ENCODE measurements at regions not wholly inside any gene's neighbourhood (a gene's known extent, or its start where the extent isn't known, plus 50 kb on each side); places are given as distances from the start of the nearest gene placed in this dataset.

DNA sequence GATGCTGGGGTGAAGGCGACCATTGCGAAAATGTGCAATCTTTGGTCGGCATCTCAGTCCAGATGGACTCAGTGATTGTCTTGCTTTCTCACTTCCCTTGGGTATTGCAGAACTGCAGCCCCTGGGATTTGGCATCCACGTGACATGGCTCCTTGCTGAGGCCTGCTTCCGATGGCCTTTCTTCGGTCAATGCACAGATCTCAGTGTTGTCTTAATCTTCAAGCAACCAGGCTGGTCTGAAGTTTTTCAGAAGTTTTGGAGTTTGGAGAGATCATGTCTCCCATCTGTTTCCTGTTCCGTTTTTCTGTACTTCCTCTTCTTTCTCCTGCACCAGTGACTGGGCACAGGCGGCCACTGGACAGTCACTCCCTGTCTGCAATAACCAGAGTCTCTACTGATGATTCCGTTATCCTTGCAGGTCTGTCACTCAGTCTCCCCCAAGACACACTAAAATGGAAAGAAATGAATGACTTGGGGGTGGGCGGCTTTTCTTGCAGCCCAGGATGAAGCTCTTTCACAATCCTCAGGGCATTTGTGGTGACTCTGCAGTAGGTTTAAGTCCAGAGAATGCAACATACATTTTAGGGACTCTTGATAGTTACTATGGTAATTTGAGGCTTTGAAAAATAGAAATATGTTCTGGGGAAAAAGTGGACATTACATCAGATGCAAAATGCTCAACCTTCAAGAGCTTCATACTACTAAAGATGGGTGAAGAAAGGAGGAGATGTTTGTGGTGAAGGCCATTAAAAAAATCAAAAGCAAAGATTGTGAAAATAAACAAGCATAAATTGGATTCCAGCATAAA, 106.3 kb upstream of the ZFHX3 start:
- TF ChIP-seq, protein P1, sequence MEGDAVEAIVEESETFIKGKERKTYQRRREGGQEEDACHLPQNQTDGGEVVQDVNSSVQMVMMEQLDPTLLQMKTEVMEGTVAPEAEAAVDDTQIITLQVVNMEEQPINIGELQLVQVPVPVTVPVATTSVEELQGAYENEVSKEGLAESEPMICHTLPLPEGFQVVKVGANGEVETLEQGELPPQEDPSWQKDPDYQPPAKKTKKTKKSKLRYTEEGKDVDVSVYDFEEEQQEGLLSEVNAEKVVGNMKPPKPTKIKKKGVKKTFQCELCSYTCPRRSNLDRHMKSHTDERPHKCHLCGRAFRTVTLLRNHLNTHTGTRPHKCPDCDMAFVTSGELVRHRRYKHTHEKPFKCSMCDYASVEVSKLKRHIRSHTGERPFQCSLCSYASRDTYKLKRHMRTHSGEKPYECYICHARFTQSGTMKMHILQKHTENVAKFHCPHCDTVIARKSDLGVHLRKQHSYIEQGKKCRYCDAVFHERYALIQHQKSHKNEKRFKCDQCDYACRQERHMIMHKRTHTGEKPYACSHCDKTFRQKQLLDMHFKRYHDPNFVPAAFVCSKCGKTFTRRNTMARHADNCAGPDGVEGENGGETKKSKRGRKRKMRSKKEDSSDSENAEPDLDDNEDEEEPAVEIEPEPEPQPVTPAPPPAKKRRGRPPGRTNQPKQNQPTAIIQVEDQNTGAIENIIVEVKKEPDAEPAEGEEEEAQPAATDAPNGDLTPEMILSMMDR (IDR thresholded peaks at IDR 0.05 in 8 of 11, conservative IDR thresholded peaks at IDR 0.05 in 3 of 11), result no peak
- TF ChIP-seq POLR2A (IDR thresholded peaks at IDR 0.05) (no peak), POLR2AphosphoS5 (IDR thresholded peaks at IDR 0.05) (peak in 2 of 3 donors; percentile 46 to 68)

All from spleen (tissue), 7 donors.